K562 (cell line): ENCODE measurements at regions not wholly inside any gene's neighbourhood (a gene's known extent, or its start where the extent isn't known, plus 50 kb on each side); places are given as distances from the start of the nearest gene placed in this dataset.

ENCODE experiments used
- NCOA6 ChIP-seq: fragments of 450-650 bp; IDR thresholded peaks from 2 replicates; pipeline ENCODE4 v1.6.1; 2017; ENCODE audit warnings: mild to moderate bottlenecking
- RFX5 ChIP-seq: IDR thresholded peaks from 2 replicates; pipeline ENCODE4 v1.6.1; 2011; ENCODE audit warnings: low read depth, mild to moderate bottlenecking, improper control_type of control experiment, low read length
- SMAD4 ChIP-seq: fragments of 250-450 bp; sonication (Bioruptor Pico); conservative IDR thresholded peaks from 2 replicates; pipeline ENCODE4 v1.8.0; 2021; ENCODE audit warnings: inconsistent platforms, mild to moderate bottlenecking, moderate library complexity
- TF ChIP-seq, protein P1 (sequence below): fragments of 250-450 bp; sonication (Bioruptor Pico); IDR thresholded peaks from 2 replicates; pipeline ENCODE4 v1.8.0; 2021; ENCODE audit warnings: borderline replicate concordance, mild to moderate bottlenecking, moderate library complexity; ENCODE audit not compliant: poor library complexity, severe bottlenecking
- TF ChIP-seq, protein P2 (sequence below), 3 experiments: IDR thresholded peaks in 2 of 3; conservative IDR thresholded peaks in 1 of 3; 2 replicates each; pipeline ENCODE4 v1.5.1; 2011 to 2012; ENCODE audit warnings: low read length in 3 of 3, mild to moderate bottlenecking in 3 of 3, control low read depth in 2 of 3, improper control_type of control experiment in 1 of 3, inconsistent platforms in 1 of 3, low read depth in 1 of 3, mixed read lengths in 1 of 3, moderate library complexity in 1 of 3; ENCODE audit not compliant: insufficient read depth in 2 of 3

DNA sequence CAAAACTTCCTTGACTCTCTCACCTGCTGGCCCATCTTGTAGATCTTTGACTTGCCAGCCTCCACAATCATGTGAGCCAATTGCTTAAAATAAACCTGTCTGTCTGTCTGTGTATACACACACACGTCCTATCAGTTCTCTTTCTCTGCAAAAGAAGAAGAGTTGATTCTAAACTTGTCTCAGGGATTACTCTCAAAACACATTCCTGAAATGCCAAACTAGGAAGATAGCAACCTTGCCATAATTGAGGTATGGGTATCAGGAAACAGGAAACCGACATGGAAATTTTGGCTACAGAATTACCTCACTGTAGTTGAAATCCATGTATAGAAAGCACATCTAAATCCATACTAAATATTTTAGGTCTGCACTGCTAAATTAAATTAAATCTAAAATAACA is 483.4 kb downstream of the PLK2 start:
- TF ChIP-seq, protein P1, sequence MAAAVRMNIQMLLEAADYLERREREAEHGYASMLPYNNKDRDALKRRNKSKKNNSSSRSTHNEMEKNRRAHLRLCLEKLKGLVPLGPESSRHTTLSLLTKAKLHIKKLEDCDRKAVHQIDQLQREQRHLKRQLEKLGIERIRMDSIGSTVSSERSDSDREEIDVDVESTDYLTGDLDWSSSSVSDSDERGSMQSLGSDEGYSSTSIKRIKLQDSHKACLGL (CRISPR knock-in tag) = no peak
- TF ChIP-seq RFX5 (no peak), SMAD4 (CRISPR knock-in tag) (no peak), NCOA6 (no peak)
- TF ChIP-seq, protein P2, sequence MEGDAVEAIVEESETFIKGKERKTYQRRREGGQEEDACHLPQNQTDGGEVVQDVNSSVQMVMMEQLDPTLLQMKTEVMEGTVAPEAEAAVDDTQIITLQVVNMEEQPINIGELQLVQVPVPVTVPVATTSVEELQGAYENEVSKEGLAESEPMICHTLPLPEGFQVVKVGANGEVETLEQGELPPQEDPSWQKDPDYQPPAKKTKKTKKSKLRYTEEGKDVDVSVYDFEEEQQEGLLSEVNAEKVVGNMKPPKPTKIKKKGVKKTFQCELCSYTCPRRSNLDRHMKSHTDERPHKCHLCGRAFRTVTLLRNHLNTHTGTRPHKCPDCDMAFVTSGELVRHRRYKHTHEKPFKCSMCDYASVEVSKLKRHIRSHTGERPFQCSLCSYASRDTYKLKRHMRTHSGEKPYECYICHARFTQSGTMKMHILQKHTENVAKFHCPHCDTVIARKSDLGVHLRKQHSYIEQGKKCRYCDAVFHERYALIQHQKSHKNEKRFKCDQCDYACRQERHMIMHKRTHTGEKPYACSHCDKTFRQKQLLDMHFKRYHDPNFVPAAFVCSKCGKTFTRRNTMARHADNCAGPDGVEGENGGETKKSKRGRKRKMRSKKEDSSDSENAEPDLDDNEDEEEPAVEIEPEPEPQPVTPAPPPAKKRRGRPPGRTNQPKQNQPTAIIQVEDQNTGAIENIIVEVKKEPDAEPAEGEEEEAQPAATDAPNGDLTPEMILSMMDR (IDR thresholded peaks at IDR 0.05 in 2 of 3, conservative IDR thresholded peaks at IDR 0.05 in 1 of 3; ENCODE audit: insufficient read depth in 2 of 3, low read depth in 1 of 3, low read length in 3 of 3) = no peak
